ENCODE measurements at regions not wholly inside any gene's neighbourhood (a gene's known extent, or its start where the extent isn't known, plus 50 kb on each side); places are given as distances from the start of the nearest gene placed in this dataset.
A peak's percentile ranks its signal among the peaks of the same experiment; 100 is the strongest.
"Not testable (repeated sequence)": the region's sequence is repeated elsewhere in the genome, so short reads cannot be mapped to it uniquely, and the experiment has no call there.

GRCh38 chr12:75944097-75944904, 87.3 kb downstream of the PHLDA1 start:
- DNase-seq (ENCODE audit: low spot score) = peak; percentile 21

DNA sequence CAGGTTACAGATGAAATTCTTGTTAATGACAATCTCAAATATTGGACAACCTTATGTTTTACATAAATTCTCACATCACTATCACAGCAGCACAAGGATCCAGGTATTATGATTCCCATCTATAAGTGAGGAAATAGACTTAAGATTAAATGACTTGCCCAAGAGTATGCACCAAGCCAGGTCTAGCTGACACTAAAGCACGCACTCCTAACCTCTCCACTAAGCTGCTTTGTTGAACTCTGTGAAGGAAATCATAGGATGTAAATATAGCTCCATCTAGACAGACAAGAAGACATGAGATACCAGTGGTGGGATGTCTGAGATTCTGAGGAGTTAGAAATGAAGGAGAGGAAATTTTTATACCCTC, 87.9 kb downstream of the PHLDA1 start:
- DNase-seq (ENCODE audit: low spot score) = no peak

- not testable (repeated sequence) for DNase-seq (ENCODE audit: low spot score)
Measured at GRCh38 chr12:75941661-75942060, 89.9 kb downstream of the PHLDA1 start.

- no peak for DNase-seq (ENCODE audit: low spot score)
Measured at GRCh38 chr12:75939016-75939642, 92.4 kb downstream of the PHLDA1 start.

DNA sequence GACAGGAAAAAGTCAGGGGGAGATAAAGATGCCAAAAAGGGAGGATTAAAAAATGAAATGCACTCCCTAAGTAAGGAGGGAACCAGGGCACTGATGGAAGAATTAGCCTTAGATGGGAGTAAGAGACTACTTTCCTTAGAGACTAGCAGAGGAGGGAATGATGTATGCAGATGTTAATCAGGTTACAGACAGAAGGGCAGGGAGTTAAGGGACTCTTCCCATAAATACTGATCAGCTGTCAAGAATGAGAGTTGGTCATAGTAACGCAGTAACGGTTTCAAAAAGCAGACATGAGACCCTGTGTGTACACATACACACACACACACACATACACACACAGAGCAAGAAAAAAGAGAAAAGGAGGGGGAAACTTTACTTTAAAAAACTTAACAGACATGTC, 93.4 kb downstream of the PHLDA1 start:
- DNase-seq (ENCODE audit: low spot score) = no peak

DNA sequence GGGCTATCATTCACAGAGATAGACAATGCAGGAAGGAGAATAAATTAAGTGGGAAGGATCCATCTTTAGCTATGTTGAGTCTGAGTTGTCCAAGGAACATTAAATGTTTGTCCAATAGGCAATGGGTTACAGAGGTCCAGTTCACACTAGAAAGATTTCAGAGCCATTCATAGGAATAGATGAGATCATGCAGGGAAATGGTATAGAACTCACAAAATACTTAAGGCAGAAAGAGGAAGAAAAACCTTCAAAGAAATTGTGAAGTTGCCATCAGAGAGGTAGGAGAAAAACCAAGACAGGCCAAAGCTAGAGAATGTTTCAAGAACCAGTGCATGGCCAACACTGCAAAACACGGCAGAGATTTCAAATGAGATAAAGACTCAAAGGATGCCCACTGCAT, 94.1 kb downstream of the PHLDA1 start:
- DNase-seq (ENCODE audit: low spot score) = no peak

DNA sequence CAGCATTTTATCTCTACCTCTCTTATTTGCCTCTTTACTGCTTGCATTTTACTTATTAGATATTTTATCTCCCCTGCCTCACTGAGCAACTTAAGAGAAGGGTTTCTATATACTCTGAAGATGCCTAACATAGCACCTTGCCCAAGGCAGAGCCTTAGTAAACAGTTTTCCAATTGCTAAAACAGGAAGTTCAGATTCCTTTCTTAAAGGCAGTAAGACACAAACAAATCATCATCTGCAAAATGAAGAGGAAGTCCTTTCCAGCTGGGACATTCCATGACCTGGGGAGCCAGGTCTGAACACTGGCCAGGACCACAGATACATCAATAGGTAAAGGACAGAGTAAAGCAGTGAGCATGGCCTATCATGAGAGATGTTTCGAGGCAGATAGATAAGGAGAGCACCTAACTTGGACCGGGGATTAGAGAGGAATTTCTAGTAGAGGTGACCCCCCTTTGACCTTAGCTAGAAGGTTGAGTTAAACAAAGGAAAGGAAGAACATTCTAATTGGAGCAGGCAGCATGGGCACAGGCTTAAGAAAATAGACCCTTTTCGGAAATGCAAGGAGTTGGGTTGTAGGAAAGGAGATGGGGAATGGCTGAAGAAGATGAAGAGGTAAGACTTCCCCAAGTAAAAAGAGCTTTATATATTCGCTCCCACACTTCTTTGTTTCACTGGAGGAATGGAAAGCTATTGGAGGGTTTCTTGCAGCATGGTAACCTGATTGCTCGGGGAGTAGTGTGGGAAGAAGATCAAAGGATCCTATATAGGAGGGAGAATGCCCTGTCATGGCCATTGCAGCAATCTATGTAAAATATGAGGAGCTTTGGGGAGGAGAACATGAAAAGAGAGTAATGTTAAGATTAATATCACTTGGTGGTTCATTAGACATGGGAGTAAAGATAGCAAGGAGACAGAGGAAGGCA, 94.8 kb downstream of the PHLDA1 start:
- no peak for DNase-seq (ENCODE audit: low spot score)

- no peak for DNase-seq (ENCODE audit: low spot score)
Measured at GRCh38 chr12:75935539-75936242, 95.9 kb downstream of the PHLDA1 start.

DNA sequence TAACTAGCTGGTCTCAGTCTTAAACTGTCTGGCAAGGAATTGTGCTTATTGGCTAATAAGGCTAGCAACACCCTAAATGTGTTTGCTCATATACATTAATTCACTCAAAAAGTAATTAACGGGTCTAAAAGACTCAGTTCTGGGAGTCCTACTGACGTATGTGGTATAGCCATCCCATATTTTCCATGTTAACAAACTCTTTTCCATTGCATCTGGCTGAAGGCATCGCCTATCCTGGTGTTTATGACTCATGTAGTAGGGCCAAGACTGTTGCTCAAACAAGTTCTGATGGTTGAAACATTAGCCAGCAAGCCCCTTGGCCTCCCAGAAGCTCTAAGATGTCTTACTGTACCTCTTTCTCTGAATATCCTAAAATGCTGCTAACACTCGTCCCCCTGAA, 98.5 kb downstream of the PHLDA1 start:
- DNase-seq (ENCODE audit: low spot score) = no peak

GRCh38 chr12:75932241-75932640, 99.3 kb downstream of the PHLDA1 start:
- DNase-seq (ENCODE audit: low spot score) = no peak

DNA sequence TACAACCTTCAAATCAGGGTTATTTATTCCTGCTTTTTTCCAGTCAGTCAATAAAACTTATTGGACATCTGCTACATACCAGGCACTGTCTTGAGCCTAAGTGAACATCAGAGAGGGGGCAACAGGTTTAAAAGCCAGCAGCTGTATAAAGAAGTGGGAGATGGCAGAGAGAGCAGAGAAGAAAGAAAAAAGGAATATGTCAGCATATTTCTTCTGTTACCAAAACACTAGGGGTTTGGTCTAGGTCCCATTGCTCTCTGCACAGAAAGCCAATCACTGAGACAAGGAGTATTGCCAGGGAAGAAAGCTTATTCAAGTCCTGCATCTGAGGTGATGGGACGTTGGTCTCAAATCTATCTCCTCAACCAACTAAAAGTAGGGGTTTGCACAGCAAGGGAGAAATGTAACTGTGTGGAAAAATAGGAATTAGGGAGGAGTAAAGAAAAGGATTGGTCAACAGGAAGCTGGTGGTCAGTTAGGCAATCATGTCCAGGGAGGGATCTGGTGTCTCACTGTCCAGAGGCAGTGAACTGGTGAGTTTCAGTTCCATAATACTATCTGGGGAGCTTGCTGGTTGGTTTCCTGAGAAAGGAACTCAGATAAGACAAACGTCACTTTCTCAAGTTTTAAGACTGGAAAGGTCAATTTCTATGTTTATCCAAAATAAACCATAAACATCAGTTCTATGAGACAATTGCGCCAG, 107.5 kb downstream of the PHLDA1 start:
- DNase-seq (ENCODE audit: low spot score) = no peak

- DNase-seq (ENCODE audit: low spot score) = no peak
Measured at GRCh38 chr12:75922944-75923642, 108.5 kb downstream of the PHLDA1 start.

DNA sequence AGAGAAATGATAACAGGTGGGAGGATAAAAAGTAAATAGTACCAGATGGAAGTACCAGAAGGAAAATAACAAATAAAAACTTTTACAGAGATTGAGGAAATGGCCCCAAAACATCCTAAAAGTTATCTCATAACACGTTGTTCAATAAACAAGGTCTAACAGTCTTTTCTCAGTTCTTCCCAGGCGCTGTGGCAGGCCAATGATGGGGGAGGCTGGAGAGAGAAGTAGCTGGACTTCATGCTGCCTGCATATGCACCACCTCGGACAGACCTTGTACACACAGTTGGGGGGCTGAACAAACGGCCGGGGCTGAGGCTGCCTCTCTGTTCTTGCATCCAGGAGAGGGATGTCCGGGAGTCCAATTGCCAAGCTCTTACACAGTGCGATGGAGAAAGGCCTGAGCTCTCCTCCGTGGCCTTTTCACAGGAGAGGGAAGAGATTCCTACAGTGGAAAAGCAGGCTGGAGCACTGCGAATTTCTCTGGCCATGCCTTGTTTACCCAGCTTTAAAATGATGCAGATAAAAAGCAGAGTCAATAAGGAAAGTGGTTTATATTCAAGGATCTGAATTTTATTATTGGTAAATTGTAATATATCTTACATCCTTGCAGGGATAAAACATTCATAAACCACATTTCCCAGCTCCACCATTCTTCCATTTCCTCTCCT, 109.8 kb downstream of the PHLDA1 start:
- DNase-seq (ENCODE audit: low spot score) = no peak

DNA sequence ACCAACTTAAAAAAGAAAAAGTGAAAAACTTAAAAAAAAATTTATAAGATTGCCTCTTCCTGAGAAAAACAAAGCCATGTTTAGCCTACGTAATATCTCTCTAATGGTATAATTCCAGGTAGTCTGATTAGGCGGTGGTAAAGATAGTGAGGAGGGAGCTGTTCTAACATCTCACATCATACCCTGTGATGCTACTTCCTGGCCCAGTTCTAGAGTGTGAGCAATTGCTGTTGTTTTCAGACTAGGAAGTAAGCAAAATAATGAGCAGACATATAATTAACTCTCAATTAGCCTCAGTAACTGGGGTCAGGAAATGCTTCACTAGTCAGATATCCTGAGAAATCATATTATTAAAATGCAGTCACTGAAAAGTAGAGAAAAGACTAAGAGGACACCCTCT, 113.9 kb downstream of the PHLDA1 start:
- no peak for DNase-seq (ENCODE audit: low spot score)

- no peak for DNase-seq (ENCODE audit: low spot score)
Measured at GRCh38 chr12:75917083-75917482, 114.5 kb downstream of the PHLDA1 start.

DNA sequence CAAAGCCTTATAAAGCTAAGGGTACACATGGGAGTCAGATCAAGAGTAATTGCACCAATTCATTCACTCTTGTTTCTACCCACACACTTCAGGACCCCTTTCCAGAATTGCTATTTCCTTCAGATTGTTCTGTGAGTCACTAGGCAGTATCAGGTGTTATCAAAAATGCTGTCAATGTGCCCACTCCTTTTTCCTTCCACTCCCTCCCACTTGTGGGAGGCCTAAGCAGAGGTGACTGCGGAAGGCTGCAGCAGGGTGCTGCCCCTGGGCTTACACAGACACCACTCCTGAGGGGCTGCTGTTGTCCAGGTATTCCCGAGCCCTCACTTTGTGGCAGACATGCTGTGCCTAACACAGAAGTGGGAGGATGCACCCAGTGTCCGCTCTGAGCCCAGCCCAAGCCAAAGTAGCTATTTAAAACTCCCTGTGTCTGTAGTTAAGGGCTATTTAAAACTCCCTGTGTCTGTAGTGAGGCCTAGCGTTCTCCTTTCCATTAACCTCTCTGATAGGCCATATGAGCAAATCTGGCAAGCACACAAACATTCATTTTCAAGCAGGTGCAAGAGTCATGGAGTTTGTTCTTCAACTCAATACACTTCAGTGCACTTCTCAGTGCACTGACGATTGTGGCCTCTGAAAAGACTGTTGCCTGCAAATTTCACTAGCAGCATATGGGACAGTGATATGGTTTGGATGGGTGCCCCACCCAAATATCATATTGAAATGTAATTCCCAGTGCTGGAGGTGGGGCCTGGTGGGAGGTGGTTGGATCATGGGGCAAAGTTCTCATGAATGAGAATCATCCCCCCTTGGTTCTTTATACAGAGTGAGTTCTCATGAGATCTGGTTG, 117.8 kb downstream of the PHLDA1 start:
- DNase-seq (ENCODE audit: low spot score) = peak; percentile 16

DNA sequence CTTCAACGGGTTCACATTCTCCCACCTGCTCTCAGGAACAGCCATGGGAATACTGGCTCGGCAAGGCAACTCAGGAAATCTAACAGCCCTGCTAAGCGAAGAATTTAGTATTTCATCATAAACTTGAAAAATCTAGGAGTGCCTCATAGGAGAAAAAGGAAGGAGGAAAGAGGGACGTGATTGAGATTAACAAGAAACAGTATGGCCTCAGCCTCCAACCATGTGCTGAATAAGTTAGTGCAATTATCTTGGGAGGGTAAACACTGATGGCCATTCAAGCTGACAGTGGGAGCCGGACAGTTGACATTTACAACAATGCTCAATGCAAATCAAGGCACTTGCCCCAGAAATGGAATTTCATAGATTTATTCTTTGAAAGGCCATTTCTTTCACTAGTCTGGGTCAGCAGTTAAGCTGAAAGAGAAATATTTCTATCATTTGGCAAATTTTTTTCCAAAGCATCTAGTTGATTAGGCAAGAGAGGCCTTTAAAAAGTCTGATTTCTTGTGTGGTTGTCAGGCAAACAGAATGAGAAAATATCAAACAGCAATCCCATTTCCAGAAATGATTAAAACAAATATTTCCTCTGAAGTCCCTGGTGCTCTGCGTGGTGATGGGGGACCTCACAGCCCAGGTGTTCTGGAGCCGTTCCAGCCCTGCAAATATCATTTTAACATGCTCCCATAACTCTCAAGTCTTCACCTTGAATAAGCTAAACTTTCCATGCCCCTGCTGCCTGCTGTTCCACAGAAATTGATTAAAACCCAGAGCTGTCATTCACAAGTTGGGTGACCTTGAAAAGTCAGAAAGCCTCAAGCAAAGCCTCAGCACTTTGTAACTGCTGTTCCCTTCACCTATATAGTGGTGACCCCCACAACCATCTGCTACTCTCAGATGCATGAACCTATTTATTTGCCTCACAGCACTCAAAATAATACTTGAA, 121.6 kb downstream of the PHLDA1 start:
- no peak for DNase-seq (ENCODE audit: low spot score)

- no peak for DNase-seq (ENCODE audit: low spot score)
Measured at GRCh38 chr12:75908961-75909605, 122.5 kb downstream of the PHLDA1 start.
